ENCODE measurements at regions not wholly inside any gene's neighbourhood (a gene's known extent, or its start where the extent isn't known, plus 50 kb on each side); places are given as distances from the start of the nearest gene placed in this dataset.
A peak's percentile ranks its signal among the peaks of the same experiment; 100 is the strongest.
"Not testable (repeated sequence)": the region's sequence is repeated elsewhere in the genome, so short reads cannot be mapped to it uniquely, and the experiment has no call there.

DNA sequence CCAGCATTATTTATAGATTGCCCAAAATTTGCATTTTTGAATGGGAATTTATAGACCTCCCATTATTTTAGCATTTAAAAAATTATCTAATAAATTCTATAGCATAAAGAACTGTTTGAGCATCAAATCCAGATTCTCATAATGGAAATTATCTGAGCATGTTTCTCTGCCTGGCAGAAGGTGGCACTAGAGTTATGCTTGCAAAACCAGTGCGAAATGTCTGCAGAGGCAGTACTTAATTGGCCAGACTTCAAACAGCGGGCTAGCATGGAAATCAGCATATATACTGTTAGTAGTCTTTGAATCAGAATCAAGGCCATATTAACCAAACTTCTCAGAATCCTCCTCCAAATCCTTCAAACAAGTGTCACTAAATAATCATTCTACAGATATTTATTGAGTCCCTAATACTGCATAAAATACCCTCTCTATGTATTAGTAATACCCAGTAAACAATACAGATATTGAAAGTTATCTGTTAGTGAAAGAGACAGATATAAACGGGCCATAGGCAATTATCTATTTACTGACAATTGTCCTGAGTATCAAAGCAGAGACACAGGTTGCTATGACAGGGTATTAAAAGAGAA is 78.7 kb upstream of the DCLK2 start:
- WGBS, 10 experiments = 0 to 43% (median 20%) methylated on average over 1 to 3 of the region's 3 CpGs; no CpG with 5 or more reads in 1 of the 10 experiments
- no peaks in the 10 kb centered on the region for H3K4me1 ChIP-seq (replicated peaks in 1 of 2)
- in situ Hi-C loops (cut with MboI; ENCODE audit: low pct_unique_long_range_greater_than_20kb in 2 of 9, low sequenced_read_pairs in 9 of 9, unreplicated experiment in 9 of 9) = loop anchor here in 7 of 9 experiments (25.0 kb wide), 3 partner anchors 213 to 863 kb away; no protein-coding TSS in a partner anchor
- no peak overlapping the region for H3K4me3 ChIP-seq
- H3K27ac ChIP-seq = no peak overlapping the region
- ATAC-seq (replicated peaks in 6 of 8) = peak in 6 of 8 experiments; percentile 41 to 90 (median 58)

DNA sequence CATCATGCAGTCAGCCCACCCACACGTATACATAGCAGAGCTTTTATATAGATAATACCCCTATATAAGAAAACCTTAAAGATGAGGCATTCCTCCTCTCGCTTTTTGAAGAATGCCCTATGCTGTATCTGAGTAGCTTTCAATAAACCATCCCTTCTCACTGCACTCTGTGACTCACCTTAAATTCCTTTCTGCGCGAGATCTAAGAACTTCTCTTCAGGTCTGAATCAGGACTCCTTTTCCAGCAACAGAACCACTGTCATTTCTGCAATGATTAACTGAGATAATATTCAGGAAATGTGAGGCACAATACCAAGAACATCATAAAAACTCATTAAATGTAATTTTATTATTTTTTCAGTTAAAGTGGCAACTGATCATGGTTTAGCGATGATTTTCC is 76.4 kb upstream of the DCLK2 start:
- Histone ChIP-seq H3K27ac (no peak overlapping the region), H3K4me3 (no peak overlapping the region), H3K4me1 (replicated peaks in 1 of 2) (peaks cover 0 to 3% of the 10 kb centered on the region in 2 donors)
- WGBS, 10 experiments = 72 to 100% (median 92%) methylated on average over 1 to 5 of the region's 5 CpGs; no CpG with 5 or more reads in 2 of the 10 experiments
- in situ Hi-C loops (cut with MboI; ENCODE audit: low pct_unique_long_range_greater_than_20kb in 2 of 9, low sequenced_read_pairs in 9 of 9, unreplicated experiment in 9 of 9) = loop anchor here in 5 of 9 experiments (25.0 kb wide), 2 partner anchors 210 to 235 kb away; no protein-coding TSS in a partner anchor
- no peak for ATAC-seq (replicated peaks in 6 of 8)

- peaks cover 0 to 3% of the 10 kb centered on the region in 2 donors for H3K4me1 ChIP-seq (replicated peaks in 1 of 2)
- no peak overlapping the region for H3K27ac ChIP-seq
- in situ Hi-C loops (cut with MboI; ENCODE audit: low pct_unique_long_range_greater_than_20kb in 2 of 9, low sequenced_read_pairs in 9 of 9, unreplicated experiment in 9 of 9) = loop anchor here in 5 of 9 experiments (25.0 kb wide), 2 partner anchors 210 to 235 kb away; no protein-coding TSS in a partner anchor
- H3K4me3 ChIP-seq = no peak overlapping the region
- no peak for ATAC-seq (replicated peaks in 6 of 8)
These were observed 75.7 kb upstream of the DCLK2 start for GRCh38 chr4:150002561-150002960.

DNA sequence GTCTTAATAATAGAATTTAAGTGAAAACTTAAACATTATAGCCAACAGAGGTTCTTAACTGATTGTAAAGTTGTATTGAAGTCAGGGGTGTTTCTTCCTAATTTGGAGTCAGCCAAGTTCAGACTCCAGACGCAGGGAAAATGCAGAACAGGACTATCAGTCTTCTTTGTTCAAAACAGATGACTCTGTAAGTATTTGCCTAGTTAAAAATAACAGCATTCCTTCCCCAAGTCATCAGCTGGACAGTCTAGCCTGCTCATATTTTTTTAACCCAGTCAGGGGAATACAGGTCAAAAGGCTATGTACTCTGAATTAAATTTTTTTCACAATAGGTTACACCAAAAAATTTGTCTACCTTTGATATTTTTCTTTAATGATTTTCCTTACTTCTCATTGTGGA is 73.8 kb upstream of the DCLK2 start:
- Histone ChIP-seq H3K27ac (no peak overlapping the region), H3K4me1 (replicated peaks in 1 of 2) (peaks cover 0 to 3% of the 10 kb centered on the region in 2 donors), H3K4me3 (no peak overlapping the region)
- in situ Hi-C loops (cut with MboI; ENCODE audit: low pct_unique_long_range_greater_than_20kb in 2 of 9, low sequenced_read_pairs in 9 of 9, unreplicated experiment in 9 of 9) = loop anchor here in 5 of 9 experiments (25.0 kb wide), 2 partner anchors 208 to 233 kb away; no protein-coding TSS in a partner anchor
- 0 to 56% (median 25%) methylated on average over 1 of the region's 1 CpG; no CpG with 5 or more reads in 4 of the 10 experiments for WGBS, 10 experiments
- ATAC-seq (replicated peaks in 6 of 8) = peak in 3 of 8 experiments; percentile 37 to 65 (median 50)

DNA sequence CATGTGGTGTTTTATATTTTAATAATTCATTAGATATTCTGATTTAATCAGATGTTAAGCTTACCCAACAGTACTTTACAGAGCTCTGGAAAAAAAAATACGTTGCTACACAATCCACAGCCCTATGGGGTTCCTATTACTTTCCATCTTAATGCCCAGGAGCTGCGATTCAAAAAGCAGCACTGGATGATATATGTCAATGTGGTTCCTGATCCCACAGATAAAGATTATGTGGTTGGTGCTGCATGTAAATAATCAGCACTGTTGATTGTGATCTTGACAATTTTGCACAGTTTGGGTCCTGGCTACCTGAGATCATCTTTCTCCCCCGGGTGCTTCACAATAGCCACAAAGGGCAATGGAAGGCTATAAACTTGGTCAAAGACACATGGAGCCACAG is 72.7 kb upstream of the DCLK2 start:
- WGBS, 10 experiments = 40 to 90% (median 67%) methylated on average over 1 to 3 of the region's 3 CpGs
- Histone ChIP-seq H3K4me1 (replicated peaks in 1 of 2) (peaks cover 0 to 3% of the 10 kb centered on the region in 2 donors), H3K27ac (no peak overlapping the region), H3K4me3 (no peak overlapping the region)
- in situ Hi-C loops (cut with MboI; ENCODE audit: low pct_unique_long_range_greater_than_20kb in 2 of 9, low sequenced_read_pairs in 9 of 9, unreplicated experiment in 9 of 9) = loop anchor here in 5 of 9 experiments (25.0 kb wide), 2 partner anchors 207 to 232 kb away; no protein-coding TSS in a partner anchor
- no peak for ATAC-seq (replicated peaks in 6 of 8)

- H3K4me1 ChIP-seq (replicated peaks in 1 of 2) = peaks cover 0 to 3% of the 10 kb centered on the region in 2 donors
- WGBS, 10 experiments = 0 to 97% (median 69%) methylated on average over 2 of the region's 2 CpGs; no CpG with 5 or more reads in 2 of the 10 experiments
- H3K27ac ChIP-seq = no peak overlapping the region
- H3K4me3 ChIP-seq = no peak overlapping the region
- no peak for ATAC-seq (replicated peaks in 6 of 8)
- in situ Hi-C loops (cut with MboI; ENCODE audit: low pct_unique_long_range_greater_than_20kb in 2 of 9, low sequenced_read_pairs in 9 of 9, unreplicated experiment in 9 of 9) = loop anchor here in 5 of 9 experiments (25.0 kb wide), 2 partner anchors 206 to 231 kb away; no protein-coding TSS in a partner anchor
These were observed 72.0 kb upstream of the DCLK2 start for GRCh38 chr4:150006197-150006596.

- in situ Hi-C loops (cut with MboI; ENCODE audit: low pct_unique_long_range_greater_than_20kb in 2 of 9, low sequenced_read_pairs in 9 of 9, unreplicated experiment in 9 of 9) = loop anchor here in 5 of 9 experiments (25.0 kb wide), 2 partner anchors 205 to 230 kb away; no protein-coding TSS in a partner anchor
- 40 to 100% (median 86%) methylated on average over 1 to 3 of the region's 3 CpGs; no CpG with 5 or more reads in 3 of the 10 experiments for WGBS, 10 experiments
- Histone ChIP-seq H3K4me3 (no peak overlapping the region), H3K4me1 (replicated peaks in 1 of 2) (peaks cover 0 to 3% of the 10 kb centered on the region in 2 donors), H3K27ac (no peak overlapping the region)
- no peak for ATAC-seq (replicated peaks in 6 of 8)
These were observed 70.7 kb upstream of the DCLK2 start for GRCh38 chr4:150007512-150007911.

- in situ Hi-C loops (cut with MboI; ENCODE audit: low pct_unique_long_range_greater_than_20kb in 2 of 9, low sequenced_read_pairs in 9 of 9, unreplicated experiment in 9 of 9) = loop anchor here in 5 of 9 experiments (25.0 kb wide), 2 partner anchors 204 to 229 kb away; no protein-coding TSS in a partner anchor
- H3K27ac ChIP-seq = no peak overlapping the region
- H3K4me1 ChIP-seq (replicated peaks in 1 of 2) = peaks cover 0 to 3% of the 10 kb centered on the region in 2 donors
- H3K4me3 ChIP-seq = no peak overlapping the region
- ATAC-seq (replicated peaks in 6 of 8) = no peak
- 63 to 100% (median 94%) methylated on average over 1 to 2 of the region's 2 CpGs; no CpG with 5 or more reads in 2 of the 10 experiments for WGBS, 10 experiments
These were observed 69.7 kb upstream of the DCLK2 start for GRCh38 chr4:150008546-150008945.

DNA sequence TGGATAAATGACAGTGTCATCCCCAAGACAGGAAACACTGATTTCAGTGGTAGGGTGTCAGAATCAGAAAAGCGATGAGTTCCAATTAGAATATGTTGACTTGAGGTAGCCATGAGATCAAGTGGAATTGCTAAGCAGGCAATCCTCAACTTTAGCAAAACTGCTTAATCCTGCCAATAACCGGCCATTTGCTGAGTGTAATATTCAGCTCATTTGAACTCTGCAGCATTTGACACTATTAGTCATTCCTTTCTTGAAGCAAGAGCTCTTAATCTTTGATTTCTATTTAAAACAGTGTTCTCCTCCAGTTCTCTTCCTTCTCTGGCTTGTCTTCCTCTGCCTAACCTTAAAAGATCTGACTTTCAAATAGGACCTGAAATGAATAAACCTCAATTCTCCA is 68.7 kb upstream of the DCLK2 start:
- 33 to 100% (median 93%) methylated on average over 1 to 2 of the region's 2 CpGs for WGBS, 10 experiments
- peak in 1 of 8 experiments; percentile 56 for ATAC-seq (replicated peaks in 6 of 8)
- Histone ChIP-seq H3K4me1 (replicated peaks in 1 of 2) (peaks cover 0 to 3% of the 10 kb centered on the region in 2 donors), H3K27ac (no peak overlapping the region), H3K4me3 (no peak overlapping the region)
- in situ Hi-C loops (cut with MboI; ENCODE audit: low pct_unique_long_range_greater_than_20kb in 2 of 9, low sequenced_read_pairs in 9 of 9, unreplicated experiment in 9 of 9) = loop anchor here in 5 of 9 experiments (25.0 kb wide), 2 partner anchors 203 to 228 kb away; no protein-coding TSS in a partner anchor

- no peak overlapping the region for H3K27ac ChIP-seq
- in situ Hi-C loops (cut with MboI; ENCODE audit: low pct_unique_long_range_greater_than_20kb in 2 of 9, low sequenced_read_pairs in 9 of 9, unreplicated experiment in 9 of 9) = loop anchor here in 5 of 9 experiments (25.0 kb wide), 2 partner anchors 202 to 227 kb away; no protein-coding TSS in a partner anchor
These were observed 67.6 kb upstream of the DCLK2 start for GRCh38 chr4:150010525-150011126.

GRCh38 chr4:150012851-150013360 is 65.3 kb upstream of the DCLK2 start:
- ATAC-seq (replicated peaks in 6 of 8) = no peak
- Histone ChIP-seq H3K4me3 (no peak overlapping the region), H3K27ac (no peak overlapping the region), H3K4me1 (replicated peaks in 1 of 2) (no peaks in the 10 kb centered on the region)
- 63 to 100% (median 81%) methylated on average over 1 to 3 of the region's 3 CpGs; no CpG with 5 or more reads in 1 of the 10 experiments for WGBS, 10 experiments
- in situ Hi-C loops (cut with MboI; ENCODE audit: low pct_unique_long_range_greater_than_20kb in 2 of 9, low sequenced_read_pairs in 9 of 9, unreplicated experiment in 9 of 9) = loop anchor here in 5 of 9 experiments (25.0 kb wide), 2 partner anchors 199 to 224 kb away; no protein-coding TSS in a partner anchor

More at GRCh38 chr4:150010525-150011126, 67.6 kb upstream of the DCLK2 start:
- ATAC-seq (replicated peaks in 6 of 8) = peak; percentile 44 to 97 (median 80)
- Histone ChIP-seq H3K4me3 (no peak overlapping the region), H3K4me1 (replicated peaks in 1 of 2) (peaks cover 0 to under 1% of the 10 kb centered on the region in 2 donors)
- 0 to 94% (median 60%) methylated on average over 1 to 5 of the region's 6 CpGs; no CpG with 5 or more reads in 2 of the 10 experiments for WGBS, 10 experiments

- H3K27ac ChIP-seq; H3K4me3 ChIP-seq; H3K4me1 ChIP-seq (replicated peaks in 1 of 2); ATAC-seq (replicated peaks in 6 of 8): not testable (repeated sequence)
- in situ Hi-C loops (cut with MboI; ENCODE audit: low pct_unique_long_range_greater_than_20kb in 2 of 9, low sequenced_read_pairs in 9 of 9, unreplicated experiment in 9 of 9) = loop anchor here in 5 of 9 experiments (25.0 kb wide), 2 partner anchors 196 to 221 kb away; no protein-coding TSS in a partner anchor
These were observed 62.3 kb upstream of the DCLK2 start for GRCh38 chr4:150015910-150016309.

All from motor neuron (in vitro differentiated cells).